H9 (cell line): ENCODE measurements at regions not wholly inside any gene's neighbourhood (a gene's known extent, or its start where the extent isn't known, plus 50 kb on each side); places are given as distances from the start of the nearest gene placed in this dataset.

ENCODE experiments used
- DNase-seq: peaks from one replicate; pipeline ENCODE4 v3.0.0-alpha.2; 2017
- H2AFZ ChIP-seq: one replicate; pipeline ENCODE4 v1.6.1; 2013; ENCODE audit warnings: mild to moderate bottlenecking, low read length, control low read depth, moderate library complexity
- H2AK5ac ChIP-seq: 2 replicates; pipeline ENCODE4 v1.6.1; 2013; ENCODE audit warnings: low read length, control low read depth, mixed read lengths; ENCODE audit not compliant: insufficient read length
- H2BK120ac ChIP-seq: one replicate; pipeline ENCODE4 v1.6.1; 2013; ENCODE audit warnings: low read depth, mild to moderate bottlenecking, low read length, control low read depth, inconsistent platforms; ENCODE audit not compliant: poor library complexity, severe bottlenecking
- H2BK12ac ChIP-seq: 2 replicates; pipeline ENCODE4 v1.6.1; 2013; ENCODE audit warnings: low read length, control low read depth, mixed read lengths, low read depth; ENCODE audit not compliant: insufficient read length
- H2BK15ac ChIP-seq: 2 replicates; pipeline ENCODE4 v1.6.1; 2013; ENCODE audit warnings: low read depth, low read length, control low read depth
- H2BK20ac ChIP-seq: one replicate; pipeline ENCODE4 v1.6.1; 2013; ENCODE audit warnings: low read depth, mild to moderate bottlenecking, low read length, control low read depth, inconsistent platforms; ENCODE audit not compliant: poor library complexity, severe bottlenecking
- H2BK5ac ChIP-seq: 2 replicates; pipeline ENCODE4 v1.6.1; 2013; ENCODE audit warnings: low read length, control low read depth, mixed read lengths; ENCODE audit not compliant: insufficient read length
- H3K14ac ChIP-seq: 2 replicates; pipeline ENCODE4 v1.6.1; 2013; ENCODE audit warnings: low read length, control low read depth; ENCODE audit not compliant: insufficient read depth
- H3K18ac ChIP-seq: 2 replicates; pipeline ENCODE4 v1.6.1; 2013; ENCODE audit warnings: low read depth, mild to moderate bottlenecking, mixed read lengths, low read length, control low read depth; ENCODE audit not compliant: insufficient read length
- H3K23ac ChIP-seq: 2 replicates; pipeline ENCODE4 v1.6.1; 2013; ENCODE audit warnings: low read length, control low read depth, mixed read lengths, low read depth; ENCODE audit not compliant: insufficient read length
- H3K23me2 ChIP-seq: 2 replicates; pipeline ENCODE4 v1.6.1; 2013; ENCODE audit warnings: low read depth, mild to moderate bottlenecking, mixed read lengths, low read length, control low read depth; ENCODE audit not compliant: insufficient read length, poor library complexity, severe bottlenecking
- H3K27ac ChIP-seq: 2 replicates; pipeline ENCODE4 v1.5.1; 2013; ENCODE audit warnings: low read length, control low read depth, mixed read lengths, low read depth; ENCODE audit not compliant: insufficient read length
- H3K27me3 ChIP-seq: 2 replicates; pipeline ENCODE4 v1.6.1; 2013; ENCODE audit warnings: low read length, control low read depth, inconsistent platforms; ENCODE audit not compliant: insufficient read depth
- H3K4ac ChIP-seq: 2 replicates; pipeline ENCODE4 v1.6.1; 2013; ENCODE audit warnings: low read depth, mild to moderate bottlenecking, control low read depth, inconsistent platforms, low read length, moderate library complexity
- H3K4me1 ChIP-seq: 2 replicates; pipeline ENCODE4 v1.6.1; 2013; ENCODE audit warnings: low read length, control low read depth, inconsistent platforms; ENCODE audit not compliant: insufficient read depth
- H3K4me2 ChIP-seq: 2 replicates; pipeline ENCODE4 v1.6.1; 2013; ENCODE audit warnings: low read length, control low read depth, mixed read lengths; ENCODE audit not compliant: insufficient read length, insufficient read depth
- H3K56ac ChIP-seq: 2 replicates; pipeline ENCODE4 v1.6.1; 2013; ENCODE audit warnings: low read depth, mild to moderate bottlenecking, mixed read lengths, low read length, control low read depth; ENCODE audit not compliant: insufficient read length
- H3K79me1 ChIP-seq: 2 replicates; pipeline ENCODE4 v1.6.1; 2013; ENCODE audit warnings: low read depth, mild to moderate bottlenecking, moderate library complexity, low read length, control low read depth, inconsistent platforms; ENCODE audit not compliant: insufficient read depth, poor library complexity, severe bottlenecking
- H3K79me2 ChIP-seq: 2 replicates; pipeline ENCODE4 v1.6.1; 2013; ENCODE audit warnings: low read length, control low read depth, inconsistent platforms; ENCODE audit not compliant: insufficient read depth
- H3K9ac ChIP-seq: 2 replicates; pipeline ENCODE4 v1.6.1; 2013; ENCODE audit warnings: low read length, control low read depth, mixed read lengths; ENCODE audit not compliant: insufficient read length; ENCODE audit errors: extremely low read depth
- H3K9me3 ChIP-seq: one replicate; pipeline ENCODE4 v1.6.1; 2013; ENCODE audit warnings: low read depth, low read length, inconsistent platforms; ENCODE audit not compliant: control insufficient read depth
- H3T11ph ChIP-seq: one replicate; pipeline ENCODE4 v1.6.1; 2013; ENCODE audit warnings: mild to moderate bottlenecking, low read length, control low read depth, inconsistent platforms
- H4K20me1 ChIP-seq: one replicate; pipeline ENCODE4 v1.6.1; 2013; ENCODE audit not compliant: control insufficient read depth, insufficient read length, insufficient read depth
- H4K5ac ChIP-seq: 2 replicates; pipeline ENCODE4 v1.6.1; 2013; ENCODE audit warnings: low read depth, mild to moderate bottlenecking, mixed read lengths, low read length, control low read depth; ENCODE audit not compliant: insufficient read length
- H4K8ac ChIP-seq: replicated peaks from 2 replicates; pipeline ENCODE4 v1.6.1; 2013; ENCODE audit warnings: low read length, control low read depth, mixed read lengths, low read depth; ENCODE audit not compliant: insufficient read length
- H4K91ac ChIP-seq: 2 replicates; pipeline ENCODE4 v1.6.1; 2013; ENCODE audit warnings: low read depth, mild to moderate bottlenecking, moderate library complexity, mixed read lengths, low read length, control low read depth; ENCODE audit not compliant: insufficient read length
- H3K27ac Mint-ChIP-seq, 3 experiments: 2 replicates in 2 of 3; 3 replicates in 1 of 3; pipeline ENCODE4 v1.8.0; 2020 to 2021; ENCODE audit warnings: mixed read lengths in 3 of 3, mild to moderate bottlenecking in 1 of 3, moderate library complexity in 1 of 3
- H3K27me3 Mint-ChIP-seq: 2 replicates; pipeline ENCODE4 v1.8.0; 2021; ENCODE audit warnings: low read depth, mild to moderate bottlenecking, moderate library complexity, mixed read lengths
- H3K36me3 Mint-ChIP-seq, 3 experiments: 2 replicates in 2 of 3; 3 replicates in 1 of 3; pipeline ENCODE4 v1.8.0; 2020 to 2021; ENCODE audit warnings: low read depth in 3 of 3, mixed read lengths in 3 of 3; ENCODE audit not compliant: insufficient read depth in 1 of 3
- H3K4me1 Mint-ChIP-seq, 2 experiments: 2 replicates each; pipeline ENCODE4 v1.8.0; 2020; ENCODE audit warnings: mixed read lengths in 2 of 2
- H3K4me3 Mint-ChIP-seq, 2 experiments: 2 replicates in 1 of 2; 3 replicates in 1 of 2; pipeline ENCODE4 v1.8.0; 2020 to 2021; ENCODE audit warnings: mild to moderate bottlenecking in 2 of 2, mixed read lengths in 2 of 2, moderate library complexity in 1 of 2
- H3K9me3 Mint-ChIP-seq, 2 experiments: 2 replicates in 1 of 2; 3 replicates in 1 of 2; pipeline ENCODE4 v1.8.0; 2020; ENCODE audit warnings: mild to moderate bottlenecking in 2 of 2, mixed read lengths in 2 of 2, moderate library complexity in 1 of 2
- WGBS: extraction: QIAGEN DNeasy Blood & Tissue Kit; methylation state at CpG from one replicate; pipeline ENCODE4 v1.1.7; 2013; ENCODE audit warnings: missing lambda C conversion rate, low lambda C conversion rate, mixed read lengths; ENCODE audit not compliant: insufficient read length; ENCODE audit errors: extremely low coverage; 5-methylcytosine and 5-hydroxymethylcytosine counted together
- TF ChIP-seq, protein P1 (sequence below): fragments of 200-600 bp; sonication (generic); conservative IDR thresholded peaks from 3 replicates; pipeline ENCODE4 v1.8.0; 2021; ENCODE audit warnings: antibody characterized with exemption, mild to moderate bottlenecking

DNA sequence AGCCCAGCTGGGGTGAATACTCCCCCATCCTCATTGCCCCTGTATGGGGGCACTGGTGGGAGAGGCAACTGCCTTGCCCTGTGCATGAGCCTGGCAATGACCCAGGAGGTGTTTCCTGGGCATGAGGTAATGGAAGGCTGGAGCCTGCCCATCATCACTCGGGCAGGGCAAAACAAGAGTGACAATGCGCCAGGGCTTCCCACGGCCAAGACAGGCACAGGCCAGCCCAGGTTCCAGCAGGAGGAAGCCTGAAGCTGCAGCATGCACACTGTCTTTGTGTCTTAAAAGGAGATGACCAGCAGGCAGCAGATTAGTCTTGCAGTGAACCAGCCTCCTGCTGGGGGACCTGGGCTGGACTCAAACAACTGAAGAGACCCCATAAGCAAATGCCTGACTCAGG lies 92.2 kb upstream of the SMIM23 start:
- Histone ChIP-seq H3K14ac (no peak overlapping the region), H3K9ac (no peak overlapping the region), H2BK20ac (no peak overlapping the region), H4K5ac (no peak overlapping the region), H3K79me1 (no peaks in the 10 kb centered on the region), H3K79me2 (no peaks in the 10 kb centered on the region), H2BK12ac (no peak overlapping the region), H3K4me1 (no peaks in the 10 kb centered on the region; the same call in 1 of the 2 replicates), H3K4ac (no peak overlapping the region), H4K91ac (no peak overlapping the region), H2AK5ac (no peak overlapping the region), H3K18ac (no peak overlapping the region), H3K9me3 (no peaks in the 10 kb centered on the region), H3K27me3 (no peaks in the 10 kb centered on the region), H3K23ac (no peak overlapping the region), H3K56ac (no peak overlapping the region), H3K4me2 (no peak overlapping the region), H2BK5ac (no peak overlapping the region), H4K20me1 (no peaks in the 10 kb centered on the region), H2BK120ac (no peak overlapping the region), H4K8ac (no peak overlapping the region), H2AFZ (no peak overlapping the region), H3T11ph (no peak overlapping the region), H2BK15ac (no peak overlapping the region), H3K27ac (no peak overlapping the region), H3K23me2 (no peaks in the 10 kb centered on the region)
- peak; percentile 6 for DNase-seq
- Mint-ChIP-seq H3K27me3 (peaks cover 9% of the 10 kb centered on the region), H3K27ac (no peak overlapping the region), H3K4me1 (peaks cover 2 to 7% of the 10 kb centered on the region in 2 experiments; a peak in 2 of 4 replicates), H3K36me3 (no peaks in the 10 kb centered on the region), H3K4me3 (no peak overlapping the region), H3K9me3 (peaks cover 0 to 3% of the 10 kb centered on the region in 2 experiments; a peak in 1 of 5 replicates)
- no CpG with 5 or more reads among the region's 3 CpGs for WGBS
- TF ChIP-seq, protein P1, sequence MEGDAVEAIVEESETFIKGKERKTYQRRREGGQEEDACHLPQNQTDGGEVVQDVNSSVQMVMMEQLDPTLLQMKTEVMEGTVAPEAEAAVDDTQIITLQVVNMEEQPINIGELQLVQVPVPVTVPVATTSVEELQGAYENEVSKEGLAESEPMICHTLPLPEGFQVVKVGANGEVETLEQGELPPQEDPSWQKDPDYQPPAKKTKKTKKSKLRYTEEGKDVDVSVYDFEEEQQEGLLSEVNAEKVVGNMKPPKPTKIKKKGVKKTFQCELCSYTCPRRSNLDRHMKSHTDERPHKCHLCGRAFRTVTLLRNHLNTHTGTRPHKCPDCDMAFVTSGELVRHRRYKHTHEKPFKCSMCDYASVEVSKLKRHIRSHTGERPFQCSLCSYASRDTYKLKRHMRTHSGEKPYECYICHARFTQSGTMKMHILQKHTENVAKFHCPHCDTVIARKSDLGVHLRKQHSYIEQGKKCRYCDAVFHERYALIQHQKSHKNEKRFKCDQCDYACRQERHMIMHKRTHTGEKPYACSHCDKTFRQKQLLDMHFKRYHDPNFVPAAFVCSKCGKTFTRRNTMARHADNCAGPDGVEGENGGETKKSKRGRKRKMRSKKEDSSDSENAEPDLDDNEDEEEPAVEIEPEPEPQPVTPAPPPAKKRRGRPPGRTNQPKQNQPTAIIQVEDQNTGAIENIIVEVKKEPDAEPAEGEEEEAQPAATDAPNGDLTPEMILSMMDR = no peak
